ENCODE measurements at regions not wholly inside any gene's neighbourhood (a gene's known extent, or its start where the extent isn't known, plus 50 kb on each side); places are given as distances from the start of the nearest gene placed in this dataset.

- no peak for ATAC-seq
- TF ChIP-seq CREB5 (CRISPR knock-in tag; IDR thresholded peaks at IDR 0.05; ENCODE audit: low read depth): no peak
- no peak for TF ChIP-seq TSHZ2 (CRISPR knock-in tag; IDR thresholded peaks at IDR 0.05)
- TF ChIP-seq ZFP3 (CRISPR knock-in tag; IDR thresholded peaks at IDR 0.05): no peak
- no peak for TF ChIP-seq ZFP30 (CRISPR knock-in tag; IDR thresholded peaks at IDR 0.05)
- no peak for TF ChIP-seq TCF4 (CRISPR knock-in tag; IDR thresholded peaks at IDR 0.05; ENCODE audit: borderline replicate concordance)
- no peak for TF ChIP-seq PPARA (CRISPR knock-in tag; IDR thresholded peaks at IDR 0.05; ENCODE audit: borderline replicate concordance)
- no peak for TF ChIP-seq ZC3H10 (CRISPR knock-in tag; IDR thresholded peaks at IDR 0.05)
- TF ChIP-seq ZNF70 (CRISPR knock-in tag; IDR thresholded peaks at IDR 0.05): no peak
- no peak for TF ChIP-seq BACH2 (CRISPR knock-in tag; IDR thresholded peaks at IDR 0.05; ENCODE audit: borderline replicate concordance)
- TF ChIP-seq TOX (CRISPR knock-in tag; IDR thresholded peaks at IDR 0.05; ENCODE audit: borderline replicate concordance): no peak
- TF ChIP-seq GLIS3 (CRISPR knock-in tag; IDR thresholded peaks at IDR 0.05): no peak
- TF ChIP-seq ISL1 (CRISPR knock-in tag; IDR thresholded peaks at IDR 0.05): no peak
- no peak for TF ChIP-seq ARNTL (CRISPR knock-in tag; IDR thresholded peaks at IDR 0.05; ENCODE audit: borderline replicate concordance, low read depth)
- no peak for TF ChIP-seq CSDC2 (CRISPR knock-in tag; IDR thresholded peaks at IDR 0.05)
- TF ChIP-seq ZNF565 (CRISPR knock-in tag; conservative IDR thresholded peaks at IDR 0.05; ENCODE audit: low read depth): no peak
Observed at GRCh38 chr7:66741-67140, 125.6 kb upstream of the FAM20C start.

GRCh38 chr7:67661-68395 is 124.5 kb upstream of the FAM20C start:
- ATAC-seq: no peak
- TF ChIP-seq OSR1 (CRISPR knock-in tag; IDR thresholded peaks at IDR 0.05): no peak
- no peak for TF ChIP-seq TOX (CRISPR knock-in tag; IDR thresholded peaks at IDR 0.05; ENCODE audit: borderline replicate concordance)
- TF ChIP-seq CSDC2 (CRISPR knock-in tag; IDR thresholded peaks at IDR 0.05): no peak
- TF ChIP-seq ARNTL (CRISPR knock-in tag; IDR thresholded peaks at IDR 0.05; ENCODE audit: borderline replicate concordance, low read depth): no peak
- no peak for TF ChIP-seq POU6F1 (CRISPR knock-in tag; IDR thresholded peaks at IDR 0.05; ENCODE audit: borderline replicate concordance, low read depth)
- no peak for TF ChIP-seq ZFP3 (CRISPR knock-in tag; IDR thresholded peaks at IDR 0.05)
- TF ChIP-seq SNAI2 (CRISPR knock-in tag; IDR thresholded peaks at IDR 0.05): no peak
- no peak for TF ChIP-seq PPARA (CRISPR knock-in tag; IDR thresholded peaks at IDR 0.05; ENCODE audit: borderline replicate concordance)
- no peak for TF ChIP-seq PATZ1 (CRISPR knock-in tag; IDR thresholded peaks at IDR 0.05; ENCODE audit: borderline replicate concordance)
- TF ChIP-seq ZFP30 (CRISPR knock-in tag; IDR thresholded peaks at IDR 0.05): no peak
- no peak for TF ChIP-seq CREB5 (CRISPR knock-in tag; IDR thresholded peaks at IDR 0.05; ENCODE audit: low read depth)
- TF ChIP-seq ZC3H10 (CRISPR knock-in tag; IDR thresholded peaks at IDR 0.05): no peak
- no peak for TF ChIP-seq TSHZ2 (CRISPR knock-in tag; IDR thresholded peaks at IDR 0.05)
